ENCODE measurements at regions not wholly inside any gene's neighbourhood (a gene's known extent, or its start where the extent isn't known, plus 50 kb on each side); places are given as distances from the start of the nearest gene placed in this dataset.

DNA sequence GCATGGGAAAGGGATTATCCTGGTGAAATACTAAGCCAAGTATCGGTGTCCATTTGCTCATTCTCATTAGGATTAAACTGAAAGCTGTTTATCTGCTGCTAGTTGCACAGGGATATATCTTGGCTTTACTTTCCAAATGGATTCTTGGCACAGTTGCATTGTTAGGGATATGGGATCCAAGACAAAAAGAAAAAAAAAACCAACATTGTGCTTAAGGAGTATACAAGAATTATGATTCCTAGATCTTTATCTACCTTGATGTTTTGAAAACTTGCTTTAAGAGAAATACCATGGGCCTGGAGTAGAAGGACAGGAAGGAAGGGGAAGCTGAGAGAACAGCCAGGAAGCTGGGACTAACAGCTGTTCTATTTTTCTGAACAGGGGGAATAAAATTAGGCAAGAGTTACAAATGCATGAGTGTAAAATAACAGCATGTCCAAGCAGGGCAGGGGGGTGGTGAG, 107.6 kb downstream of the ATXN3L start:
- TF ChIP-seq EP300 (IDR thresholded peaks at IDR 0.05; ENCODE audit: borderline replicate concordance): no peak
- no peak for TF ChIP-seq YY1 (IDR thresholded peaks at IDR 0.05; ENCODE audit: low read depth)
- TF ChIP-seq NFIC (IDR thresholded peaks at IDR 0.05): no peak
- no peak for TF ChIP-seq TEAD4 (IDR thresholded peaks at IDR 0.05)
- TF ChIP-seq MAX (IDR thresholded peaks at IDR 0.05): no peak
- TF ChIP-seq REST (IDR thresholded peaks at IDR 0.05; ENCODE audit: low read depth): no peak
- TF ChIP-seq CEBPB (IDR thresholded peaks at IDR 0.05): no peak
- no peak for TF ChIP-seq RAD21 (IDR thresholded peaks at IDR 0.05; ENCODE audit: low read depth)
- no peak for TF ChIP-seq FOXM1 (IDR thresholded peaks at IDR 0.05; ENCODE audit: borderline replicate concordance, low read depth)
- TF ChIP-seq TAF1 (IDR thresholded peaks at IDR 0.05; ENCODE audit: low read depth): no peak
- no peak for TF ChIP-seq ZBTB7A (IDR thresholded peaks at IDR 0.05; ENCODE audit: low read depth)

GRCh38 chrX:13208281-13208935, 111.4 kb downstream of the ATXN3L start:
- no peak for TF ChIP-seq FOXM1 (IDR thresholded peaks at IDR 0.05; ENCODE audit: borderline replicate concordance, low read depth)
- TF ChIP-seq EP300 (IDR thresholded peaks at IDR 0.05; ENCODE audit: borderline replicate concordance): no peak
- no peak for TF ChIP-seq CEBPB (IDR thresholded peaks at IDR 0.05)

DNA sequence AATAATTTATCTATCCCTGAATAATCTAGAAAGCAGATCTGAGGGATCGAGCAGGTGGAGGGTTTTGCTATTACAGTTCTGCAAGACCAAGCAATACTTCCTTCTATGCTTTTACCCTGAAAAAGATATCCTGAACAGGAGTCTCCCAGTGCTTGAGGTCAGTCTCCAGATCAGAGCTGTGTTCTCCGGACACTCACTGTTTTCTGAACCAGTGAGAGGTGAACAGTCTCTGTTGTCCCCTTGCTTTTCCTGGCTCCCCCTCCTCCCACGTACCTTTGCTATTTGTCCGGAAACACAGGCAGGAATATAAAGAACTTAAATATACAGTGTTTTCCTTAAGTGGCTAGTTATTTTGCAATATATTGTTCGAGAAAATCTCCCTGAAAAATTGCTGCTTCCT, 116.6 kb downstream of the ATXN3L start:
- no peak for TF ChIP-seq EP300 (IDR thresholded peaks at IDR 0.05; ENCODE audit: borderline replicate concordance)
- no peak for TF ChIP-seq CREB1 (IDR thresholded peaks at IDR 0.05; ENCODE audit: low read depth)
- no peak for TF ChIP-seq CEBPB (IDR thresholded peaks at IDR 0.05)

GRCh38 chrX:13201605-13202219, 118.1 kb downstream of the ATXN3L start:
- TF ChIP-seq CREB1 (IDR thresholded peaks at IDR 0.05; ENCODE audit: low read depth) (no peak), EGR1 (IDR thresholded peaks at IDR 0.05) (no peak), ZBTB7A (IDR thresholded peaks at IDR 0.05; ENCODE audit: low read depth) (no peak), TCF12 (IDR thresholded peaks at IDR 0.05; ENCODE audit: low read depth) (no peak), REST (IDR thresholded peaks at IDR 0.05; ENCODE audit: low read depth) (no peak), CEBPB (IDR thresholded peaks at IDR 0.05) (no peak), RAD21 (IDR thresholded peaks at IDR 0.05; ENCODE audit: low read depth) (no peak), FOXM1 (IDR thresholded peaks at IDR 0.05; ENCODE audit: borderline replicate concordance, low read depth) (no peak), MAX (IDR thresholded peaks at IDR 0.05) (no peak), USF1 (IDR thresholded peaks at IDR 0.05) (no peak), NFIC (IDR thresholded peaks at IDR 0.05) (no peak)

- TF ChIP-seq NFIC (IDR thresholded peaks at IDR 0.05) (no peak), TAF1 (IDR thresholded peaks at IDR 0.05; ENCODE audit: low read depth) (no peak)
Observed at GRCh38 chrX:13200398-13200797, 119.5 kb downstream of the ATXN3L start.

DNA sequence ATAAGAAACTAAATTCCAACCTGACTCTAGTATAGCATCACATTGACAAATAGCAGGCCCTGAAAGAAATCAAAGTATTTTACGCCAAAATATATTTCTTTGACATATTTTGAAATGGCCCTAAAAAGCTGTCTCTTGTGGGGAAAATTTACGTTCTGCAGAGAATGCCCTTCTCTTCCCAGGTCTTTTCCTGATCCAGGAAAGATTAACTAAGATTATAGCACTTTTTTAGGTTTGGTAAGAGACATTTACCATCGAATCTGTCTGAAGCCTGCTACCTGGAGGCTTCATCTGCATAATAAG, 121.1 kb downstream of the ATXN3L start:
- no peak for TF ChIP-seq EGR1 (IDR thresholded peaks at IDR 0.05)
- TF ChIP-seq ZBTB7A (IDR thresholded peaks at IDR 0.05; ENCODE audit: low read depth): no peak
- TF ChIP-seq TCF12 (IDR thresholded peaks at IDR 0.05; ENCODE audit: low read depth): no peak
- no peak for TF ChIP-seq CREB1 (IDR thresholded peaks at IDR 0.05; ENCODE audit: low read depth)
- no peak for TF ChIP-seq REST (IDR thresholded peaks at IDR 0.05; ENCODE audit: low read depth)
- no peak for TF ChIP-seq CEBPB (IDR thresholded peaks at IDR 0.05)
- no peak for TF ChIP-seq NFIC (IDR thresholded peaks at IDR 0.05)
- no peak for TF ChIP-seq FOXM1 (IDR thresholded peaks at IDR 0.05; ENCODE audit: borderline replicate concordance, low read depth)
- no peak for TF ChIP-seq YY1 (IDR thresholded peaks at IDR 0.05; ENCODE audit: low read depth)
- no peak for TF ChIP-seq TEAD4 (IDR thresholded peaks at IDR 0.05)
- TF ChIP-seq EP300 (IDR thresholded peaks at IDR 0.05; ENCODE audit: borderline replicate concordance): no peak
- TF ChIP-seq USF1 (IDR thresholded peaks at IDR 0.05): no peak
- no peak for TF ChIP-seq MAX (IDR thresholded peaks at IDR 0.05)
- TF ChIP-seq RAD21 (IDR thresholded peaks at IDR 0.05; ENCODE audit: low read depth): no peak
- no peak for TF ChIP-seq TAF1 (IDR thresholded peaks at IDR 0.05; ENCODE audit: low read depth)
